ENCODE measurements at regions not wholly inside any gene's neighbourhood (a gene's known extent, or its start where the extent isn't known, plus 50 kb on each side); places are given as distances from the start of the nearest gene placed in this dataset.

DNA sequence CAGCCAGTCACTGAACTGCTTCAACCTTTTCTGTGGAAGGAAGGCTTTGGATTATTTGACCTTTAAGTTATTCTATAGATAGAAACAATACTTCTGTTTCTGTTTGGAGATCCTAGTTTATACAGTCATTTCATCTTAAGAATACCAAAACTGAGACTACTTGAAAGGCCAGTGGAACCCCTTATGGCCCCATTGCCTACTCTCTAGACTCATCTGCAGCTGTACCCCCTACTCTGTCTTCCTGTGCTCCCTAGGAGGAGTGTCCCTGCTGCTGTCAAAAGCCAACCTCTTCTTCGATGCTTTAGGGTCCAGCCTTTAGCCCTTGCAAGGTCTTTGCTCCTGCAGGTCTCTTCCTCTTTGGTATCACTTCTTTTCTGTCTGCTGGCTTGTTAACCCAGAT lies 169.6 kb downstream of the EDEM1 start:
- TF ChIP-seq POLR2A (IDR thresholded peaks at IDR 0.05) (no peak), CTCF (IDR thresholded peaks at IDR 0.05) (no peak)
